MG63 (cell line): ENCODE measurements at regions not wholly inside any gene's neighbourhood (a gene's known extent, or its start where the extent isn't known, plus 50 kb on each side); places are given as distances from the start of the nearest gene placed in this dataset.

Experiments
- DNase-seq: peaks from one replicate; pipeline ENCODE4 v3.0.0-alpha.2; 2020
- H3K27me3 ChIP-seq: fragments of 250-450 bp; sonication (Bioruptor Pico); 2 replicates; pipeline ENCODE4 v1.5.1; 2020; ENCODE audit warnings: mild to moderate bottlenecking, moderate library complexity
- H3K36me3 ChIP-seq: fragments of 250-450 bp; sonication (Bioruptor Pico); 2 replicates; pipeline ENCODE4 v1.5.1; 2020; ENCODE audit warnings: mild to moderate bottlenecking, moderate library complexity
- H3K4me3 ChIP-seq: fragments of 250-450 bp; sonication (Bioruptor Pico); 2 replicates; pipeline ENCODE4 v1.5.1; 2020; ENCODE audit warnings: mild to moderate bottlenecking, moderate library complexity
- H3K9me3 ChIP-seq: fragments of 250-450 bp; sonication (Bioruptor Pico); 2 replicates; pipeline ENCODE4 v1.5.1; 2020; ENCODE audit warnings: mild to moderate bottlenecking, moderate library complexity

- H3K36me3 ChIP-seq = no peaks in the 10 kb centered on the region
- H3K27me3 ChIP-seq = no peaks in the 10 kb centered on the region
- H3K4me3 ChIP-seq = no peak overlapping the region
- H3K9me3 ChIP-seq = no peaks in the 10 kb centered on the region
- no peak for DNase-seq
Measured at GRCh38 chr10:83667594-83667993, 471.7 kb upstream of the GHITM start.

DNA sequence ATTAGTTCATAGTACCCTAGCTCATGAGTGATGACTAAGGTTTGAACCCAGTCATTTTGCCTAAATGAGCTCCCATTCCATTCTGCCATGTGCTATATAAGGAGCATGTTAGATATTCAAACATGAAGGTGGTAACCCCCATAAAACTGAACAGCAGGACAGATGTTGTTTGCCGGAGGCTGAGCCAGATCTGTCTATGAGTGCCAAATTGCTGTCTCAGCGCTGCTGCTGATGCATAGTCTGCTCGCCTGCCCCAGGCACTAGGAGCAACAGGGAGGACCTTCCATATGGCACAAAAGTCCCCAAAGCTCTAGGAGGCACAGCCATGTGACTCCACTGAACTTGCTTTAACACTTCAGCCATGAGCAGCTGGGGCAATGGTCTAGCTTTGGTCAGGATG lies 466.0 kb upstream of the GHITM start:
- Histone ChIP-seq H3K36me3 (no peaks in the 10 kb centered on the region), H3K4me3 (no peak overlapping the region), H3K27me3 (no peaks in the 10 kb centered on the region), H3K9me3 (no peaks in the 10 kb centered on the region)
- no peak for DNase-seq

GRCh38 chr10:83677795-83678194 lies 461.5 kb upstream of the GHITM start:
- no peak for DNase-seq
- Histone ChIP-seq H3K4me3 (no peak overlapping the region), H3K36me3 (no peaks in the 10 kb centered on the region), H3K9me3 (no peaks in the 10 kb centered on the region), H3K27me3 (no peaks in the 10 kb centered on the region)

GRCh38 chr10:83678850-83679249 lies 460.5 kb upstream of the GHITM start:
- no peaks in the 10 kb centered on the region for H3K9me3 ChIP-seq
- H3K36me3 ChIP-seq = no peaks in the 10 kb centered on the region
- DNase-seq = no peak
- H3K27me3 ChIP-seq = no peaks in the 10 kb centered on the region
- H3K4me3 ChIP-seq = no peak overlapping the region

DNA sequence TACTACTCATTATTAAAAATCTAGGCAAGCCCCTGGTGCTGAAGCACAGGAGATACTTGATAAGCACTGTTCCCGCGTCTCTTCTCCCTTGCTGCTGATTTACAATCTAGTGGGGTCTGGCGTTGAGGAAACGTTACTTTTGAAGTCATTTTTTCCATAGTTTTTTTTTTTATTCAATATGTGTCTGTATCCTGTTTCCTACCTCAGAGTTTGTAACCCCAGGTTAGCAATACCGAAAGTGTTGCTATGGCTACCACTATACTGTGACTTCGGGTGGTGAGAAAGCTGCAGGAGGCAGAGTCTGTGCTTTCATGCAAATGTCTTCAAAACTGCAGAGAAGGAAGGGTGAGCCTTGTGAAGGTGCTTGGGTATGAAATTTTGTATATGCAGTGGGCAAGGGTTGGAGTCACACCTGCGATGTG lies 458.8 kb upstream of the GHITM start:
- Histone ChIP-seq H3K9me3 (no peaks in the 10 kb centered on the region), H3K36me3 (no peaks in the 10 kb centered on the region), H3K27me3 (no peaks in the 10 kb centered on the region), H3K4me3 (no peak overlapping the region)
- DNase-seq = no peak

- H3K36me3 ChIP-seq = no peaks in the 10 kb centered on the region
- H3K4me3 ChIP-seq = no peak overlapping the region
- no peaks in the 10 kb centered on the region for H3K27me3 ChIP-seq
- no peak for DNase-seq
- no peaks in the 10 kb centered on the region for H3K9me3 ChIP-seq
Measured at GRCh38 chr10:83682414-83682813, 456.9 kb upstream of the GHITM start.

DNA sequence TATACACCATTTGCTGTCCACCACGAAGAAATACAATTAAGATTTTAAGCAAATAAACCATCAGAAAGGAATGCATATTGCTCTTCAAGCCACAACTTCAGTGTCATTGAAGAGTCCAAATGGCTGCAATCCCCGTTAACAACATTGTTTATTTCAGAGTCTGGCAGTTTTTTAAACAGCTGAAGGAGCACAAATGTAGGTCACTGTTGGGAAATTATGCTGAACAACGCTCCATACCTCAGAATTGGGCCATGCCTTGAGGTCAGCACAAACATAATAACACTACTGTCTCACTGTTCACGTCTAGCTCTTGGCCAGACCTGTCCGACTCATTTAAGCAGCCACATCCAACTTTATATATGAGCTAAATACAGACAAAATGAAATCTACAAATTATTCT lies 453.9 kb upstream of the GHITM start:
- Histone ChIP-seq H3K27me3 (no peaks in the 10 kb centered on the region), H3K9me3 (no peaks in the 10 kb centered on the region), H3K4me3 (no peak overlapping the region), H3K36me3 (no peaks in the 10 kb centered on the region)
- no peak for DNase-seq

DNA sequence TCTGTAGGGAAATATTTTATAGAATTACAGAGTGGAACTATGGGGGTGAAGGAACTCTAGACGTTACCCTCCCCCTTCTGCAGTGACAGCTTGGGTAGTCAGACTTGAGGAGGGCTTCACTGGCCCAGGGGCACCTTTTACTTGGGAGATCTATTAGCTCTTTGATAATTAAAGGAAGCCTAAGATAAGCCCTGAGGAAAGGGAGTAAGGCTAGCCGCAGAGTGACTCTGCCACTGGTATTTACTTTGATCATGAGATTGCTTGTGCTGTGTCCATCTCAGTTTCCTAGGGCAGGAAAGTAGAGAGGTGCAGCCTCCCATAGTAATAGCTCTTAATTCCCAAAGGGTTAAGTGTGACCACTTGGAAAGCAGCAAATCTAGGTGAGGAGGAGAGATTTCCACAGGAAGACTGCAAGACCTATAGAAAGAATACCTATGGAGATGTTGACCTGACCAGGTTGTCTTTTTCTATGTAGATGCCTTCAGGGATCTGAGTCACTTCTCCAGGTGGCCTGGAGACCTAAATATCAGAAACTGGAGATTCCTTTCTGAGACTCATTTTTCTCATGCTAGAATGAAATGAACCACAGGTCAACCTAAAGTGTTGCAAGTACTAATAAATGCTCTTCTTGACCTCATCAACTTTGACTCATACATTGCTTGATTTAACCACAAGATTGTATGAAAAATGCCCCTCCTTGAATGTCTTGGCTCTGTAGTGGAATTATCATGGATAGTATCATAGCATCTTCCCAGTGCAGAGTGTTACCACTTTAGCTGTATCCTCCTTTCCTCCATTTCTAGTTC lies 447.3 kb upstream of the GHITM start:
- H3K27me3 ChIP-seq = no peaks in the 10 kb centered on the region
- no peak for DNase-seq
- H3K36me3 ChIP-seq = no peaks in the 10 kb centered on the region
- no peaks in the 10 kb centered on the region for H3K9me3 ChIP-seq
- no peak overlapping the region for H3K4me3 ChIP-seq

DNA sequence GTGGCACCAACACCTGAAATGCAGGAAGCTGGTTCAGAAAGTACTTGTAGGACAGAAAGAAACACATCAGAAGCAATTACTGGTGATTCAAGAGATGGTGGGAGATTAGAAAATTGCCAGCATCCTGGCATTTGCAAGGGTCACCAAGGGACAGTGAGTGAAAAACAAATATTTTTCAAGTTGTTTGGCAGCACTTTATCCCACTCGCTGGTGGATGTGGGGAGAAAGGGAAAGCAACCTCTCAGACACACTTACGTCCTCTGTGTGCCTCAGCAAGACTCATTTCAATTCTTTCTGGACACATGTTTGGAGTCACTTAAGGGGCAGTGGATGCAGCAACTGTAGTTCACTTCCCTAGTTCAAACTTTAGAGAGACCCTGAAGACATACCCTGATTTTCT lies 440.4 kb upstream of the GHITM start:
- no peaks in the 10 kb centered on the region for H3K27me3 ChIP-seq
- H3K4me3 ChIP-seq = no peak overlapping the region
- no peaks in the 10 kb centered on the region for H3K9me3 ChIP-seq
- H3K36me3 ChIP-seq = no peaks in the 10 kb centered on the region
- no peak for DNase-seq

DNA sequence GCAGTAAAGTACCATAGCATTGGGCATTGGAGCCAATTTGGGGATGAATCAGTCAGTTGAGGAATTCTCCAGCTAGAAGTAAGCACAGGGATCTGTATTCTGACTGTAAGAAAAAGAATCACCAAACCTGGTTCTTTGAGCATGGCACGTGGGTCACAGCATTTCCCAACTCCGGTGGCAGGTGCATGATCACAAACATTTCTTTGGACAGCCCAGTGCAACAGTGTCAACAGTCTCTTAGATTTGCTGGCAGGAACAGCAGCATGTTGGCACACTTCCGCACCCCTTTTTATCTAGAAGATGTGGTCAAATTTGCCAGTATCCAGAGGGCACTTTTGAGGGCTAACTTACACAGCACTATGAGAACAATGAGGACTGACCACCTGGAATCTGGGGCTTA lies 437.5 kb upstream of the GHITM start:
- no peak for DNase-seq
- Histone ChIP-seq H3K36me3 (no peaks in the 10 kb centered on the region), H3K9me3 (no peaks in the 10 kb centered on the region), H3K4me3 (no peak overlapping the region), H3K27me3 (no peaks in the 10 kb centered on the region)

- Histone ChIP-seq H3K27me3 (no peaks in the 10 kb centered on the region), H3K36me3 (no peaks in the 10 kb centered on the region), H3K9me3 (no peaks in the 10 kb centered on the region), H3K4me3 (no peak overlapping the region)
- no peak for DNase-seq
Measured at GRCh38 chr10:83702731-83703130, 436.6 kb upstream of the GHITM start.

DNA sequence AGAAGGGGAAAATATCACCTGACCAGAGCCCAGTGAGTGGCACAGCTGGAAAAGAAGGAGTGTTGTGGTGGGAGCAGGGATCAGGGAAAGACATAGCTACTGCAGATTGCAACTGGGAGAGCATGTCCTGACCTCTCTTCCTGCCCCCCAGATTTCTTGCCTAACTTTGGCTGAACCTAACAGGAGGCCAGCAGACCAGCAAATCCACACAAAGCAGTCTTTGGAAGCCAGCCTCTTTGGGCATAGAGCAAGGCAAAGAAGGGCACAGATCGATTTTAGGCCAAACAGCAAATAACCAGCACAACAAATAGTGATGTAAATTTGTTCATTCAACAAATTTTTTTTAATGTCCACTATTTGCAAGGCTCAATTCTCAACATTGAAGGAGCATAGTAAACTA lies 433.2 kb upstream of the GHITM start:
- H3K9me3 ChIP-seq = no peaks in the 10 kb centered on the region
- H3K36me3 ChIP-seq = no peaks in the 10 kb centered on the region
- no peak overlapping the region for H3K4me3 ChIP-seq
- no peaks in the 10 kb centered on the region for H3K27me3 ChIP-seq
- DNase-seq = no peak

GRCh38 chr10:83706952-83707582 lies 432.2 kb upstream of the GHITM start:
- no peaks in the 10 kb centered on the region for H3K36me3 ChIP-seq
- H3K27me3 ChIP-seq = no peaks in the 10 kb centered on the region
- H3K9me3 ChIP-seq = no peaks in the 10 kb centered on the region
- no peak for DNase-seq
- H3K4me3 ChIP-seq = no peak overlapping the region

DNA sequence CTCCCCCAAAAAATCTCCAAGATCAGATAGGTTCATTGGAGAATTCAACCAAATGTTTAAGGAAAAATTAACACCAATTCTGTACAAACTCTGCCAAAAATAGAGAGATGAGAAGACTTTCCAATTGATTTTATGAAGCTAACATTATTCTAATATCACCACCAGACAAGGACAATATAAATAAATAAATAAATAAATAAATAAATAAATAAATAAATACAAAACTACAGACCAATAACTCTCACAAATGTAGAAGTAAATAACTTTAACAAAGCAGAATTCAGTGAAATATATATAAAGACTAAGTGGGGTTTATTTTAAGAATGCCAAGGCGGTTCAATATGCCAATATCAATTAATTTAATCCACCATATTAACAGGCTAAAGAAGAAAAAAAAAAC lies 425.9 kb upstream of the GHITM start:
- Histone ChIP-seq H3K9me3 (no peaks in the 10 kb centered on the region), H3K27me3 (no peaks in the 10 kb centered on the region), H3K36me3 (no peaks in the 10 kb centered on the region), H3K4me3 (no peak overlapping the region)
- no peak for DNase-seq

GRCh38 chr10:83723080-83723479 lies 416.2 kb upstream of the GHITM start:
- H3K27me3 ChIP-seq = no peaks in the 10 kb centered on the region
- no peaks in the 10 kb centered on the region for H3K9me3 ChIP-seq
- H3K36me3 ChIP-seq = no peaks in the 10 kb centered on the region
- DNase-seq = no peak
- no peak overlapping the region for H3K4me3 ChIP-seq

DNA sequence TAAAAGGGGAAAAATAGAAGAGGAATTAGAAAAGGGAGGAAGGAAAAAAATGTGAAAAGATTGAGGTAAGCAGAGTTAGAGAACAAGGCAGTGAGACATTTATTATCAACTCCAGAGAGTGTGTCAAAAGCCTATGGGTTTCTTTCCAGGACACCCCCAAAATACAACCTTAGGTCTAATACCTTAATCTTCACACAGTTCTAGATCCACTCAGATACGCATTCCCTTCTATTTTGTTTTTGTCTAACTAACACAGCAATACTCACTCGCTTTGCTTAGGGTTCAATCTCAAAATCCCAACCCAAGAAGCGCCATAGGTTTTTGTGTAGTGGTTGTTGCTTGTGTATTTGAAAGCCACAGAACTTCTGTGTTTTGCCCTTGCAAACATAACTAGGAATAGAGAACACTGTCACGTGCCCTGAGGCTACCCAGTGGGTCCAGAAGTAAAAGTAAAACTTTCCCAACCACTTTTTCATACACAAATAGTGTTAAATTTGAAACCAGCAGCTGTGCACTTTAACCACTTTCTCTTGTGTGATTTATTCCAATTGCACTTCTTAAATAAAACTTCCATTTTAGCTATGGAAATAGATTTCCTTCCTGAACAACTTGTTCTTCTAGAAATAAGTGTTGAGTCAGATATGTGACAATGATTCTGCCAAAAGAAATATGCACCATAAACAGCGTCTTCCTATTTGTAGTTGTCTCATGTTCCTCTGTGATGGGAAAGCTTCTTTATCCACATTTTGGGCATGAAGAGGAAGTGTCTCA lies 414.7 kb upstream of the GHITM start:
- Histone ChIP-seq H3K27me3 (no peaks in the 10 kb centered on the region), H3K36me3 (no peaks in the 10 kb centered on the region), H3K4me3 (no peak overlapping the region), H3K9me3 (no peaks in the 10 kb centered on the region)
- no peak for DNase-seq

DNA sequence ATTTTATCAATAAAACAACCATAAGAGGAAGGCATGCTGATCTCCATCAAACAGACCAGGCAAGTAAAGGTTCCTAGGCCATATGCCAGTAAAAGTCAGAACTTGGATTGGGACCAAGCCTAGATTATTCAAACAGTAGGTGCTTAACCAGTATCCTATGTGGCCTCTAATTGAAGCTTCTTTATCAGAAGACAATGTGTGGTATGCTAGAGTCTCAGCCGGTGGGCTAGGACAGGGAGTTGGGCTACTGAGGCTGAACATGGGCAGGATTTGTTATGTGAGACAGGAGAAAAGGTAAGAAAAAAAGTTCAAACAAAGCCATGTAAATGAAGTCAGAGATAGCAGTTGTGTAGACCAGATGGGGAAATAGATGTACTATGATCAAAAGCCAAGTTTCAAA lies 413.7 kb upstream of the GHITM start:
- no peaks in the 10 kb centered on the region for H3K9me3 ChIP-seq
- H3K4me3 ChIP-seq = no peak overlapping the region
- no peak for DNase-seq
- H3K36me3 ChIP-seq = no peaks in the 10 kb centered on the region
- no peaks in the 10 kb centered on the region for H3K27me3 ChIP-seq

DNA sequence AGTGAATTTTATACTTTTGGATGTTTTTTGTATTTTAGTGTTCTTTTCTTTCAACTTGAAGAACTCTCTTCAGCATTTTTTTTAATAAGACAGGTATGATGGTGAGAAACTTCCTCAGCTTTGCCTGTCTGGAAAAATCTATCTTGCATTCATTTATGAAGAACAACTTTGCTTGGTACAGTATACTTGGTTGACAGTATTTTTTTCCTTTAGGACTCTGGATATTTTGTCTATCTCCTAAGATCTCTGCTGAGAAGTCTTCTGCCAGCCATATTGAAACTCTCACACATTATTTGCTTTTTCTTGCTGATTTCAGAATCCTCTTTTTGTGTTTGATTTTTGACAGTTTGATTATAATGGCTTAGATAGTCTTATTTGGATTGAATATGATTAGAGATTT lies 405.0 kb upstream of the GHITM start:
- DNase-seq = no peak
- Histone ChIP-seq H3K4me3 (no peak overlapping the region), H3K36me3 (no peaks in the 10 kb centered on the region), H3K27me3 (no peaks in the 10 kb centered on the region), H3K9me3 (no peaks in the 10 kb centered on the region; the same call in 1 of the 2 replicates)
